BE2C (cell line): ENCODE measurements at regions not wholly inside any gene's neighbourhood (a gene's known extent, or its start where the extent isn't known, plus 50 kb on each side); places are given as distances from the start of the nearest gene placed in this dataset.
A peak's percentile ranks its signal among the peaks of the same experiment; 100 is the strongest.
"Not testable (repeated sequence)": the region's sequence is repeated elsewhere in the genome, so short reads cannot be mapped to it uniquely, and the experiment has no call there.

Source experiments
- DNase-seq: peaks from one replicate; pipeline ENCODE4 v3.0.0-alpha.2; 2020
- H3K27me3 ChIP-seq: fragments of 250-450 bp; sonication (Bioruptor Pico); 2 replicates; pipeline ENCODE4 v1.5.1; 2020; ENCODE audit warnings: mild to moderate bottlenecking
- H3K36me3 ChIP-seq: fragments of 250-450 bp; sonication (Bioruptor Pico); 2 replicates; pipeline ENCODE4 v1.5.1; 2020; ENCODE audit warnings: mild to moderate bottlenecking
- H3K4me1 ChIP-seq: fragments of 250-450 bp; sonication (Bioruptor Pico); 2 replicates; pipeline ENCODE4 v1.5.1; 2020
- H3K4me3 ChIP-seq: 2 replicates; pipeline ENCODE4 v1.5.1; 2011; ENCODE audit warnings: low read depth, low read length
- H3K9me3 ChIP-seq: fragments of 250-450 bp; sonication (Bioruptor Pico); 2 replicates; pipeline ENCODE4 v1.5.1; 2020
- TF ChIP-seq, protein P1 (sequence below): IDR thresholded peaks from 2 replicates; pipeline ENCODE4 v1.5.1; 2012; ENCODE audit warnings: mild to moderate bottlenecking, low read depth, low read length

- DNase-seq = no peak
- Histone ChIP-seq H3K4me3 (no peak overlapping the region), H3K4me1 (no peaks in the 10 kb centered on the region), H3K27me3 (no peaks in the 10 kb centered on the region), H3K36me3 (no peaks in the 10 kb centered on the region), H3K9me3 (no peaks in the 10 kb centered on the region)
- TF ChIP-seq, protein P1, sequence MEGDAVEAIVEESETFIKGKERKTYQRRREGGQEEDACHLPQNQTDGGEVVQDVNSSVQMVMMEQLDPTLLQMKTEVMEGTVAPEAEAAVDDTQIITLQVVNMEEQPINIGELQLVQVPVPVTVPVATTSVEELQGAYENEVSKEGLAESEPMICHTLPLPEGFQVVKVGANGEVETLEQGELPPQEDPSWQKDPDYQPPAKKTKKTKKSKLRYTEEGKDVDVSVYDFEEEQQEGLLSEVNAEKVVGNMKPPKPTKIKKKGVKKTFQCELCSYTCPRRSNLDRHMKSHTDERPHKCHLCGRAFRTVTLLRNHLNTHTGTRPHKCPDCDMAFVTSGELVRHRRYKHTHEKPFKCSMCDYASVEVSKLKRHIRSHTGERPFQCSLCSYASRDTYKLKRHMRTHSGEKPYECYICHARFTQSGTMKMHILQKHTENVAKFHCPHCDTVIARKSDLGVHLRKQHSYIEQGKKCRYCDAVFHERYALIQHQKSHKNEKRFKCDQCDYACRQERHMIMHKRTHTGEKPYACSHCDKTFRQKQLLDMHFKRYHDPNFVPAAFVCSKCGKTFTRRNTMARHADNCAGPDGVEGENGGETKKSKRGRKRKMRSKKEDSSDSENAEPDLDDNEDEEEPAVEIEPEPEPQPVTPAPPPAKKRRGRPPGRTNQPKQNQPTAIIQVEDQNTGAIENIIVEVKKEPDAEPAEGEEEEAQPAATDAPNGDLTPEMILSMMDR = no peak
These were observed 774.5 kb upstream of the RGMB start for GRCh38 chr5:97998941-97999340.

- H3K27me3 ChIP-seq = no peaks in the 10 kb centered on the region
- H3K4me1 ChIP-seq = no peaks in the 10 kb centered on the region
- TF ChIP-seq, protein P1 = no peak
- no peak for DNase-seq
- no peaks in the 10 kb centered on the region for H3K36me3 ChIP-seq
- H3K4me3 ChIP-seq = no peak overlapping the region
- no peaks in the 10 kb centered on the region for H3K9me3 ChIP-seq
These were observed 769.0 kb upstream of the RGMB start for GRCh38 chr5:98004463-98004862.

GRCh38 chr5:98016771-98017170 lies 756.7 kb upstream of the RGMB start:
- Histone ChIP-seq H3K27me3 (no peaks in the 10 kb centered on the region), H3K36me3 (no peaks in the 10 kb centered on the region), H3K9me3 (peaks cover 3% of the 10 kb centered on the region; the same call in 1 of the 2 replicates), H3K4me3 (no peak overlapping the region), H3K4me1 (no peaks in the 10 kb centered on the region)
- no peak for DNase-seq
- TF ChIP-seq, protein P1 = no peak

- not testable (repeated sequence) for H3K9me3 ChIP-seq, DNase-seq, H3K36me3 ChIP-seq, H3K27me3 ChIP-seq, H3K4me1 ChIP-seq, H3K4me3 ChIP-seq
- TF ChIP-seq, protein P1 = 0 out of 2 replicates have a peak, but pooled peaks have one; percentile 26
These were observed 743.2 kb upstream of the RGMB start for GRCh38 chr5:98030273-98030672.

- H3K9me3 ChIP-seq, H3K36me3 ChIP-seq, H3K4me1 ChIP-seq, DNase-seq, H3K27me3 ChIP-seq, H3K4me3 ChIP-seq: not testable (repeated sequence)
These were observed 742.4 kb upstream of the RGMB start for GRCh38 chr5:98031036-98031435.

- no peaks in the 10 kb centered on the region for H3K36me3 ChIP-seq
- H3K4me1 ChIP-seq = no peaks in the 10 kb centered on the region
- H3K9me3 ChIP-seq = no peaks in the 10 kb centered on the region
- H3K27me3 ChIP-seq = no peaks in the 10 kb centered on the region
- no peak overlapping the region for H3K4me3 ChIP-seq
- no peak for DNase-seq
- TF ChIP-seq, protein P1 = no peak
These were observed 742.0 kb upstream of the RGMB start for GRCh38 chr5:98031496-98031895.

GRCh38 chr5:98031926-98032325 lies 741.5 kb upstream of the RGMB start:
- Histone ChIP-seq H3K4me1 (no peaks in the 10 kb centered on the region), H3K4me3 (no peak overlapping the region), H3K27me3 (no peaks in the 10 kb centered on the region), H3K36me3 (no peaks in the 10 kb centered on the region), H3K9me3 (no peaks in the 10 kb centered on the region)
- DNase-seq = no peak
- TF ChIP-seq, protein P1 = no peak
